ENCODE measurements at regions not wholly inside any gene's neighbourhood (a gene's known extent, or its start where the extent isn't known, plus 50 kb on each side); places are given as distances from the start of the nearest gene placed in this dataset.
A peak's percentile ranks its signal among the peaks of the same experiment; 100 is the strongest.
"Not testable (repeated sequence)": the region's sequence is repeated elsewhere in the genome, so short reads cannot be mapped to it uniquely, and the experiment has no call there.

DNA sequence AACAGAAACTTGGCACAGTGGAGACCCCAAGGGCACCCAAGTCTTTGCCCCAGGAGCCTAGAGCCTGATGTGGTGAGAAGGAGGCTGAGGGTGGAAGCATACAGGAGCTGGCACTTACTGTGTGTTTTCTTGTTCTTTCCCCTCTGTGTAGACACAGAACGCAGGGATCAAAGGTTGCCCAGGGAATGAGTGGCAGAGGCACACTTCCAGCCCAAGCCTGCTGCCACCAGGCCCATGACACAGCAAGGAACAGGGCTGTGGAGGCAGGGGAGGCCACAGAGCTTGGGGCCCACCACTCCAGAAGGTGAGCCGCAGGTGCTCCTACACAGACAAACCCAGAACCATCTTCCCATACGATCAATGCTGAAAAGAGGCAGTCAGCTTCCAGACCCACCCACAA is 73.9 kb upstream of the S1PR3 start:
- Histone ChIP-seq H3K18ac (ENCODE audit: low read length) (no peak overlapping the region), H3K9me3 (replicated peaks in 1 of 2; ENCODE audit: control insufficient read depth in 2 of 2, insufficient read depth in 1 of 2, low read depth in 1 of 2, low read length in 2 of 2) (peaks cover 10 to 11% of the 10 kb centered on the region in 2 donors), H3K79me1 (ENCODE audit: low read depth, low read length) (no peaks in the 10 kb centered on the region), H2BK5ac (ENCODE audit: low read length) (no peak overlapping the region), H3K36me3 (replicated peaks in 1 of 2; ENCODE audit: control insufficient read depth in 2 of 2, insufficient read depth in 2 of 2, low read length in 2 of 2) (no peaks in the 10 kb centered on the region), H4K91ac (ENCODE audit: low read depth, low read length, poor library complexity) (no peak overlapping the region), H3K27me3 (ENCODE audit: control insufficient read depth in 3 of 3, insufficient read depth in 3 of 3, low read depth in 1 of 3, low read length in 3 of 3) (peaks cover 0 to 1% (median 0%) of the 10 kb centered on the region in 3 experiments), H4K8ac (ENCODE audit: low read depth, low read length) (no peak overlapping the region), H3K4me2 (ENCODE audit: insufficient read depth, low read length, poor library complexity, severe bottlenecking) (no peak overlapping the region), H2BK12ac (ENCODE audit: low read length) (no peak overlapping the region), H3K23ac (ENCODE audit: low read depth, low read length, poor library complexity) (no peak overlapping the region), H3K4me3 (ENCODE audit: low read length in 2 of 2) (peak overlapping the region in 1 of 2 donors; percentile 70), H2BK15ac (ENCODE audit: low read length) (no peak overlapping the region), H3K27ac (replicated peaks; ENCODE audit: low read length) (no peak overlapping the region), H3K9ac (ENCODE audit: low read depth, low read length, poor library complexity) (no peak overlapping the region), H3K4ac (ENCODE audit: low read length) (no peak overlapping the region), H3K4me1 (ENCODE audit: control insufficient read depth in 2 of 2, insufficient read depth in 1 of 2, low read depth in 1 of 2, low read length in 2 of 2) (no peaks in the 10 kb centered on the region), H2AK5ac (ENCODE audit: low read depth, low read length) (no peak overlapping the region), H3K14ac (ENCODE audit: low read length) (no peak overlapping the region), H2AFZ (ENCODE audit: low read length) (no peak overlapping the region), H2BK120ac (ENCODE audit: low read depth, low read length) (no peak overlapping the region)
- WGBS, 2 donors (ENCODE audit: extremely low coverage in 2 of 2, insufficient read length in 2 of 2, insufficient replicate concordance in 1 of 2) = no CpG with 5 or more reads among the region's 3 CpGs
- no peak for DNase-seq (ENCODE audit: low spot score)

- not testable (repeated sequence) for H3K4me3 ChIP-seq (ENCODE audit: low read length in 2 of 2); H2AFZ ChIP-seq (ENCODE audit: low read length); H3K23ac ChIP-seq (ENCODE audit: low read depth, low read length, poor library complexity); H2BK12ac ChIP-seq (ENCODE audit: low read length); H3K9ac ChIP-seq (ENCODE audit: low read depth, low read length, poor library complexity); H2BK15ac ChIP-seq (ENCODE audit: low read length); H2BK120ac ChIP-seq (ENCODE audit: low read depth, low read length); H3K79me1 ChIP-seq (ENCODE audit: low read depth, low read length); H4K91ac ChIP-seq (ENCODE audit: low read depth, low read length, poor library complexity); DNase-seq (ENCODE audit: low spot score); H4K8ac ChIP-seq (ENCODE audit: low read depth, low read length); H3K4ac ChIP-seq (ENCODE audit: low read length); H3K27me3 ChIP-seq (ENCODE audit: control insufficient read depth in 3 of 3, insufficient read depth in 3 of 3, low read depth in 1 of 3, low read length in 3 of 3); H3K4me1 ChIP-seq (ENCODE audit: control insufficient read depth in 2 of 2, insufficient read depth in 1 of 2, low read depth in 1 of 2, low read length in 2 of 2); H3K14ac ChIP-seq (ENCODE audit: low read length); H3K27ac ChIP-seq (replicated peaks; ENCODE audit: low read length); H2BK5ac ChIP-seq (ENCODE audit: low read length); H3K36me3 ChIP-seq (replicated peaks in 1 of 2; ENCODE audit: control insufficient read depth in 2 of 2, insufficient read depth in 2 of 2, low read length in 2 of 2); H3K18ac ChIP-seq (ENCODE audit: low read length); H2AK5ac ChIP-seq (ENCODE audit: low read depth, low read length); H3K4me2 ChIP-seq (ENCODE audit: insufficient read depth, low read length, poor library complexity, severe bottlenecking)
- whole genome bisulfite sequencing, 2 donors (ENCODE audit: extremely low coverage in 2 of 2, insufficient read length in 2 of 2, insufficient replicate concordance in 1 of 2) = no CpG with 5 or more reads among the region's 1 CpG
- peaks cover 10 to 11% of the 10 kb centered on the region in 2 donors for H3K9me3 ChIP-seq (replicated peaks in 1 of 2; ENCODE audit: control insufficient read depth in 2 of 2, insufficient read depth in 1 of 2, low read depth in 1 of 2, low read length in 2 of 2)
These were observed 72.7 kb upstream of the S1PR3 start for GRCh38 chr9:88918537-88918936.

DNA sequence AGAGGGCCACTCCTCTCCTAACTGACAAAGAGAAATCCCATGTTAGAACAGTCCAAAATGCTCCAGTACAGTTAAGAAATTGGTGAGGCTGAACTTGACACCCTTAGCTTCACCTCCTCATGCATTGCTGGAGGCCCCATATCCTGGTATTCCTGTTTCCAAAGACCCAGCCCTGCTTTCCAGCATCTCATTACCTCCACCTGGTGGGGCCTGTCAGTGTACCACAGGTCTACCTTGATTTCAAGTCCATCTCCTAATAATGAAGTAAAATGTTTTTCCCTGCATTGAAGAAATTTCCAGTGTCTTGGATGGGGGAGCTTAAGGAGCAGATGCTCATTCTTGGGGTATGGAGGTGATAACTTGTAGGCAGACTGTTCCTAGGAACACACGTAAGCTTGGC is 70.6 kb upstream of the S1PR3 start:
- DNase-seq (ENCODE audit: low spot score) = no peak
- Histone ChIP-seq H3K27me3 (ENCODE audit: control insufficient read depth in 3 of 3, insufficient read depth in 3 of 3, low read depth in 1 of 3, low read length in 3 of 3) (peaks cover 0 to 1% (median 0%) of the 10 kb centered on the region in 3 experiments), H3K9me3 (replicated peaks in 1 of 2; ENCODE audit: control insufficient read depth in 2 of 2, insufficient read depth in 1 of 2, low read depth in 1 of 2, low read length in 2 of 2) (peaks cover 10 to 11% of the 10 kb centered on the region in 2 donors), H3K18ac (ENCODE audit: low read length) (no peak overlapping the region), H2BK15ac (ENCODE audit: low read length) (no peak overlapping the region), H3K36me3 (replicated peaks in 1 of 2; ENCODE audit: control insufficient read depth in 2 of 2, insufficient read depth in 2 of 2, low read length in 2 of 2) (no peaks in the 10 kb centered on the region), H4K91ac (ENCODE audit: low read depth, low read length, poor library complexity) (no peak overlapping the region), H3K27ac (replicated peaks; ENCODE audit: low read length) (no peak overlapping the region), H2BK12ac (ENCODE audit: low read length) (no peak overlapping the region), H2BK5ac (ENCODE audit: low read length) (no peak overlapping the region), H3K79me1 (ENCODE audit: low read depth, low read length) (no peaks in the 10 kb centered on the region), H2AFZ (ENCODE audit: low read length) (no peak overlapping the region), H2AK5ac (ENCODE audit: low read depth, low read length) (no peak overlapping the region), H2BK120ac (ENCODE audit: low read depth, low read length) (no peak overlapping the region), H3K4me3 (ENCODE audit: low read length in 2 of 2) (no peak overlapping the region), H3K23ac (ENCODE audit: low read depth, low read length, poor library complexity) (no peak overlapping the region), H3K4me2 (ENCODE audit: insufficient read depth, low read length, poor library complexity, severe bottlenecking) (no peak overlapping the region), H3K4me1 (ENCODE audit: control insufficient read depth in 2 of 2, insufficient read depth in 1 of 2, low read depth in 1 of 2, low read length in 2 of 2) (no peaks in the 10 kb centered on the region), H3K14ac (ENCODE audit: low read length) (no peak overlapping the region), H3K4ac (ENCODE audit: low read length) (no peak overlapping the region), H3K9ac (ENCODE audit: low read depth, low read length, poor library complexity) (no peak overlapping the region), H4K8ac (ENCODE audit: low read depth, low read length) (no peak overlapping the region)
- WGBS, 2 donors (ENCODE audit: extremely low coverage in 2 of 2, insufficient read length in 2 of 2, insufficient replicate concordance in 1 of 2) = no CpG with 5 or more reads among the region's 1 CpG

GRCh38 chr9:88922091-88922490 is 69.2 kb upstream of the S1PR3 start:
- H3K14ac ChIP-seq (ENCODE audit: low read length) = no peak overlapping the region
- no peak overlapping the region for H2BK5ac ChIP-seq (ENCODE audit: low read length)
- no peak overlapping the region for H3K9ac ChIP-seq (ENCODE audit: low read depth, low read length, poor library complexity)
- H4K8ac ChIP-seq (ENCODE audit: low read depth, low read length) = no peak overlapping the region
- H2BK120ac ChIP-seq (ENCODE audit: low read depth, low read length) = no peak overlapping the region
- H3K18ac ChIP-seq (ENCODE audit: low read length) = no peak overlapping the region
- H3K9me3 ChIP-seq (replicated peaks in 1 of 2; ENCODE audit: control insufficient read depth in 2 of 2, insufficient read depth in 1 of 2, low read depth in 1 of 2, low read length in 2 of 2) = peaks cover 10 to 11% of the 10 kb centered on the region in 2 donors
- no peaks in the 10 kb centered on the region for H3K36me3 ChIP-seq (replicated peaks in 1 of 2; ENCODE audit: control insufficient read depth in 2 of 2, insufficient read depth in 2 of 2, low read length in 2 of 2)
- no peak overlapping the region for H3K4me3 ChIP-seq (ENCODE audit: low read length in 2 of 2)
- H3K4me2 ChIP-seq (ENCODE audit: insufficient read depth, low read length, poor library complexity, severe bottlenecking) = no peak overlapping the region
- no peaks in the 10 kb centered on the region for H3K4me1 ChIP-seq (ENCODE audit: control insufficient read depth in 2 of 2, insufficient read depth in 1 of 2, low read depth in 1 of 2, low read length in 2 of 2)
- no peak overlapping the region for H2AK5ac ChIP-seq (ENCODE audit: low read depth, low read length)
- no peak overlapping the region for H2BK12ac ChIP-seq (ENCODE audit: low read length)
- H2BK15ac ChIP-seq (ENCODE audit: low read length) = no peak overlapping the region
- no peak overlapping the region for H3K23ac ChIP-seq (ENCODE audit: low read depth, low read length, poor library complexity)
- DNase-seq (ENCODE audit: low spot score) = no peak
- no peak overlapping the region for H4K91ac ChIP-seq (ENCODE audit: low read depth, low read length, poor library complexity)
- H3K27ac ChIP-seq (replicated peaks; ENCODE audit: low read length) = no peak overlapping the region
- H3K79me1 ChIP-seq (ENCODE audit: low read depth, low read length) = no peaks in the 10 kb centered on the region
- no CpG with 5 or more reads among the region's 10 CpGs for WGBS, 2 donors (ENCODE audit: extremely low coverage in 2 of 2, insufficient read length in 2 of 2, insufficient replicate concordance in 1 of 2)
- peaks cover 0 to 1% (median 0%) of the 10 kb centered on the region in 3 experiments for H3K27me3 ChIP-seq (ENCODE audit: control insufficient read depth in 3 of 3, insufficient read depth in 3 of 3, low read depth in 1 of 3, low read length in 3 of 3)
- no peak overlapping the region for H2AFZ ChIP-seq (ENCODE audit: low read length)
- H3K4ac ChIP-seq (ENCODE audit: low read length) = no peak overlapping the region
